ENCODE measurements at regions not wholly inside any gene's neighbourhood (a gene's known extent, or its start where the extent isn't known, plus 50 kb on each side); places are given as distances from the start of the nearest gene placed in this dataset.

GRCh38 chr9:118554987-118555386 is 814.2 kb downstream of the BRINP1 start:
- H3K9me3 ChIP-seq = no peaks in the 10 kb centered on the region
- DNase-seq = no peak
- no peaks in the 10 kb centered on the region for H3K27me3 ChIP-seq
- TF ChIP-seq CTCF (IDR thresholded peaks at IDR 0.05; ENCODE audit: low read depth, low read length) = no peak
- no peak overlapping the region for H3K4me3 ChIP-seq (ENCODE audit: low read depth, low read length)
- H3K36me3 ChIP-seq = no peaks in the 10 kb centered on the region
- H3K4me1 ChIP-seq = no peaks in the 10 kb centered on the region

- Histone ChIP-seq H3K27me3 (no peaks in the 10 kb centered on the region), H3K36me3 (no peaks in the 10 kb centered on the region), H3K9me3 (no peaks in the 10 kb centered on the region), H3K4me1 (no peaks in the 10 kb centered on the region), H3K4me3 (ENCODE audit: low read depth, low read length) (no peak overlapping the region)
- TF ChIP-seq CTCF (IDR thresholded peaks at IDR 0.05; ENCODE audit: low read depth, low read length) = no peak
- DNase-seq = no peak
Observed at GRCh38 chr9:118558026-118558425, 811.2 kb downstream of the BRINP1 start.

GRCh38 chr9:118558891-118559290 is 810.3 kb downstream of the BRINP1 start:
- H3K9me3 ChIP-seq = no peaks in the 10 kb centered on the region
- no peaks in the 10 kb centered on the region for H3K4me1 ChIP-seq
- DNase-seq = no peak
- TF ChIP-seq CTCF (IDR thresholded peaks at IDR 0.05; ENCODE audit: low read depth, low read length) = no peak
- H3K36me3 ChIP-seq = no peaks in the 10 kb centered on the region
- no peaks in the 10 kb centered on the region for H3K27me3 ChIP-seq
- no peak overlapping the region for H3K4me3 ChIP-seq (ENCODE audit: low read depth, low read length)

GRCh38 chr9:118561051-118561450 is 808.2 kb downstream of the BRINP1 start:
- no peaks in the 10 kb centered on the region for H3K27me3 ChIP-seq
- no peak for TF ChIP-seq CTCF (IDR thresholded peaks at IDR 0.05; ENCODE audit: low read depth, low read length)
- H3K4me1 ChIP-seq = no peaks in the 10 kb centered on the region
- no peak for DNase-seq
- no peaks in the 10 kb centered on the region for H3K36me3 ChIP-seq
- no peak overlapping the region for H3K4me3 ChIP-seq (ENCODE audit: low read depth, low read length)
- H3K9me3 ChIP-seq = no peaks in the 10 kb centered on the region

- no peak for DNase-seq
- H3K27me3 ChIP-seq = no peaks in the 10 kb centered on the region
- no peaks in the 10 kb centered on the region for H3K36me3 ChIP-seq
- no peak overlapping the region for H3K4me3 ChIP-seq (ENCODE audit: low read depth, low read length)
- no peaks in the 10 kb centered on the region for H3K9me3 ChIP-seq
- no peaks in the 10 kb centered on the region for H3K4me1 ChIP-seq
- TF ChIP-seq CTCF (IDR thresholded peaks at IDR 0.05; ENCODE audit: low read depth, low read length) = no peak
Observed at GRCh38 chr9:118563677-118564076, 805.6 kb downstream of the BRINP1 start.

GRCh38 chr9:118567861-118568260 is 801.4 kb downstream of the BRINP1 start:
- H3K36me3 ChIP-seq = no peaks in the 10 kb centered on the region
- H3K27me3 ChIP-seq = no peaks in the 10 kb centered on the region
- no peak for DNase-seq
- no peak for TF ChIP-seq CTCF (IDR thresholded peaks at IDR 0.05; ENCODE audit: low read depth, low read length)
- H3K4me1 ChIP-seq = no peaks in the 10 kb centered on the region
- H3K9me3 ChIP-seq = no peaks in the 10 kb centered on the region
- no peak overlapping the region for H3K4me3 ChIP-seq (ENCODE audit: low read depth, low read length)

Measured in BE2C (cell line).